Mammary epithelial cell (primary cell): ENCODE measurements at regions not wholly inside any gene's neighbourhood (a gene's known extent, or its start where the extent isn't known, plus 50 kb on each side); places are given as distances from the start of the nearest gene placed in this dataset.
A peak's percentile ranks its signal among the peaks of the same experiment; 100 is the strongest.

ENCODE experiments used
- CTCF ChIP-seq, 2 donors: IDR thresholded peaks in 1 of 2; conservative IDR thresholded peaks in 1 of 2; 2 replicates each; pipeline ENCODE4 v1.5.1; 2011 to 2012; ENCODE audit warnings: inconsistent platforms in 2 of 2, low read length in 2 of 2, mild to moderate bottlenecking in 2 of 2, control low read depth in 1 of 2, low read depth in 1 of 2; ENCODE audit not compliant: insufficient read depth in 1 of 2; ENCODE audit errors: extremely low read depth in 1 of 2
- EZH2 ChIP-seq: IDR thresholded peaks from 2 replicates; pipeline ENCODE4 v1.6.1; 2012; ENCODE audit warnings: low read length, inconsistent platforms, borderline replicate concordance

GRCh38 chr2:74080346-74080745, 67.4 kb downstream of the BOLA3 start:
- peak; percentile 22 to 36 for TF ChIP-seq CTCF (conservative IDR thresholded peaks at IDR 0.05 in 1 of 2, IDR thresholded peaks at IDR 0.05 in 1 of 2; ENCODE audit: extremely low read depth in 1 of 2, insufficient read depth in 1 of 2, low read depth in 1 of 2, low read length in 2 of 2)
- no peak for TF ChIP-seq EZH2
